Thymus (tissue), 11 donors: ENCODE measurements at regions not wholly inside any gene's neighbourhood (a gene's known extent, or its start where the extent isn't known, plus 50 kb on each side); places are given as distances from the start of the nearest gene placed in this dataset.

ENCODE experiments used
- DNase-seq, 9 donors: peaks; one replicate each; pipeline ENCODE4 v3.0.0-alpha.2; 2013; ENCODE audit warnings: low spot score in 9 of 9, low read depth in 6 of 9, missing footprints in 1 of 9
- H3K27ac ChIP-seq, 2 donors: one replicate each; pipeline ENCODE4 v1.5.1; 2013; ENCODE audit warnings: control low read depth in 1 of 2, low read depth in 1 of 2, low read length in 1 of 2, mild to moderate bottlenecking in 1 of 2, moderate library complexity in 1 of 2
- H3K27me3 ChIP-seq, 2 donors: one replicate each; pipeline ENCODE4 v1.5.1; 2013; ENCODE audit warnings: low read length in 1 of 2; ENCODE audit not compliant: control insufficient read depth in 2 of 2, insufficient read depth in 1 of 2
- H3K36me3 ChIP-seq, 2 donors: one replicate each; pipeline ENCODE4 v1.5.1; 2013; ENCODE audit warnings: low read length in 1 of 2, mild to moderate bottlenecking in 1 of 2, moderate library complexity in 1 of 2; ENCODE audit not compliant: control insufficient read depth in 2 of 2, insufficient read depth in 2 of 2
- H3K4me1 ChIP-seq, 2 donors: one replicate each; pipeline ENCODE4 v1.5.1; 2013; ENCODE audit warnings: low read length in 2 of 2; ENCODE audit not compliant: control insufficient read depth in 2 of 2, insufficient read depth in 2 of 2
- H3K4me3 ChIP-seq, 2 donors: one replicate each; pipeline ENCODE4 v1.5.1; 2013; ENCODE audit warnings: low read length in 2 of 2, control low read depth in 1 of 2, mild to moderate bottlenecking in 1 of 2
- H3K9me3 ChIP-seq, 2 donors: one replicate each; pipeline ENCODE4 v1.5.1; 2013; ENCODE audit warnings: low read length in 1 of 2, mild to moderate bottlenecking in 1 of 2; ENCODE audit not compliant: control insufficient read depth in 2 of 2, insufficient read depth in 1 of 2
- WGBS: extraction: QIAGEN DNeasy Blood & Tissue Kit; methylation state at CpG from one replicate; pipeline ENCODE4 v1.1.7; 2013; 5-methylcytosine and 5-hydroxymethylcytosine counted together
- donor health status: healthy.

GRCh38 chr2:38446906-38447561 lies 70.0 kb upstream of the ATL2 start:
- DNase-seq, result peak in 1 of 9 donors; percentile 32
- H3K4me3 ChIP-seq, result peak overlapping the region in 1 of 2 donors; percentile 1
- peaks cover 0 to 17% of the 10 kb centered on the region in 2 donors for H3K4me1 ChIP-seq
- H3K9me3 ChIP-seq, result no peaks in the 10 kb centered on the region
- peaks cover 0 to 2% of the 10 kb centered on the region in 2 donors for H3K27me3 ChIP-seq
- H3K36me3 ChIP-seq, result no peaks in the 10 kb centered on the region
- WGBS, result 78% methylated on average over 7 of the region's 7 CpGs
- peak overlapping the region; percentile 3 to 67 for H3K27ac ChIP-seq

GRCh38 chr2:38446418-38446817 lies 69.3 kb upstream of the ATL2 start:
- DNase-seq, result no peak
- peaks cover 0 to 2% of the 10 kb centered on the region in 2 donors for H3K27me3 ChIP-seq
- H3K36me3 ChIP-seq, result no peaks in the 10 kb centered on the region
- WGBS, result 81% methylated on average over 7 of the region's 7 CpGs
- H3K27ac ChIP-seq, result peak overlapping the region; percentile 3 to 67
- H3K4me1 ChIP-seq, result peaks cover 0 to 18% of the 10 kb centered on the region in 2 donors
- H3K9me3 ChIP-seq, result no peaks in the 10 kb centered on the region
- H3K4me3 ChIP-seq, result peak overlapping the region in 1 of 2 donors; percentile 7

- DNase-seq, result no peak
- Histone ChIP-seq H3K4me3 (no peak overlapping the region), H3K4me1 (peaks cover 0 to 25% of the 10 kb centered on the region in 2 donors), H3K27ac (no peak overlapping the region), H3K9me3 (no peaks in the 10 kb centered on the region), H3K27me3 (peaks cover 0 to 5% of the 10 kb centered on the region in 2 donors), H3K36me3 (no peaks in the 10 kb centered on the region)
- WGBS, result 82% methylated on average over 2 of the region's 2 CpGs
These were observed 67.2 kb upstream of the ATL2 start for GRCh38 chr2:38444247-38444646.

GRCh38 chr2:38442643-38443541 lies 65.8 kb upstream of the ATL2 start:
- Histone ChIP-seq H3K9me3 (no peaks in the 10 kb centered on the region), H3K4me3 (no peak overlapping the region), H3K27ac (no peak overlapping the region), H3K36me3 (no peaks in the 10 kb centered on the region), H3K4me1 (peaks cover 0 to 17% of the 10 kb centered on the region in 2 donors), H3K27me3 (peaks cover 0 to 5% of the 10 kb centered on the region in 2 donors)
- DNase-seq, result no peak
- 60% methylated on average over 8 of the region's 8 CpGs for whole genome bisulfite sequencing

GRCh38 chr2:38441346-38441745 lies 64.3 kb upstream of the ATL2 start:
- H3K4me1 ChIP-seq, result peaks cover 0 to 11% of the 10 kb centered on the region in 2 donors
- H3K27ac ChIP-seq, result peak overlapping the region in 1 of 2 donors; percentile 28
- H3K27me3 ChIP-seq, result peaks cover 0 to 5% of the 10 kb centered on the region in 2 donors
- H3K4me3 ChIP-seq, result no peak overlapping the region
- H3K9me3 ChIP-seq, result no peaks in the 10 kb centered on the region
- no peak for DNase-seq
- H3K36me3 ChIP-seq, result no peaks in the 10 kb centered on the region
- WGBS, result 90% methylated on average over 7 of the region's 7 CpGs

- Histone ChIP-seq H3K36me3 (no peaks in the 10 kb centered on the region), H3K27me3 (peaks cover 0 to 5% of the 10 kb centered on the region in 2 donors), H3K9me3 (no peaks in the 10 kb centered on the region), H3K4me3 (no peak overlapping the region), H3K4me1 (peaks cover 0 to 11% of the 10 kb centered on the region in 2 donors), H3K27ac (peak overlapping the region in 1 of 2 donors; percentile 15)
- WGBS, result 73% methylated on average over 5 of the region's 5 CpGs
- DNase-seq, result no peak
These were observed 63.6 kb upstream of the ATL2 start for GRCh38 chr2:38440655-38441054.

- peaks cover 0 to 11% of the 10 kb centered on the region in 2 donors for H3K4me1 ChIP-seq
- H3K9me3 ChIP-seq, result no peaks in the 10 kb centered on the region
- DNase-seq, result no peak
- no peak overlapping the region for H3K4me3 ChIP-seq
- WGBS, result 88% methylated on average over 3 of the region's 3 CpGs
- H3K36me3 ChIP-seq, result no peaks in the 10 kb centered on the region
- peaks cover 0 to 5% of the 10 kb centered on the region in 2 donors for H3K27me3 ChIP-seq
- peak overlapping the region in 1 of 2 donors; percentile 64 for H3K27ac ChIP-seq
These were observed 62.8 kb upstream of the ATL2 start for GRCh38 chr2:38439863-38440262.

- Histone ChIP-seq H3K9me3 (no peaks in the 10 kb centered on the region), H3K4me1 (peaks cover 0 to 11% of the 10 kb centered on the region in 2 donors), H3K27ac (peak overlapping the region in 1 of 2 donors; percentile 64), H3K36me3 (no peaks in the 10 kb centered on the region), H3K27me3 (peaks cover 0 to 5% of the 10 kb centered on the region in 2 donors), H3K4me3 (no peak overlapping the region)
- peak in 1 of 9 donors; percentile 31 for DNase-seq
- WGBS, result 80% methylated on average over 2 of the region's 2 CpGs
These were observed 62.0 kb upstream of the ATL2 start for GRCh38 chr2:38438883-38439612.
